Astrocyte of the spinal cord (primary cell): ENCODE measurements at regions not wholly inside any gene's neighbourhood (a gene's known extent, or its start where the extent isn't known, plus 50 kb on each side); places are given as distances from the start of the nearest gene placed in this dataset.

ENCODE experiments used
- DNase-seq: peaks from one replicate; pipeline ENCODE4 v3.0.0; 2011; ENCODE audit warnings: low read depth, low spot score
- H3K4me3 ChIP-seq: 2 replicates; pipeline ENCODE4 v1.5.1; 2011; ENCODE audit warnings: low read depth, mild to moderate bottlenecking, low read length, moderate library complexity
- in situ Hi-C: cut with HindIII; loops from 2 replicates; pipeline ENCODE4 v1.10.0; 2017; ENCODE audit warnings: low sequenced_read_pairs
- TF ChIP-seq, protein P1 (sequence below): IDR thresholded peaks from 2 replicates; pipeline ENCODE4 v1.5.1; 2012; ENCODE audit warnings: low read depth, mild to moderate bottlenecking, low read length, inconsistent platforms

DNA sequence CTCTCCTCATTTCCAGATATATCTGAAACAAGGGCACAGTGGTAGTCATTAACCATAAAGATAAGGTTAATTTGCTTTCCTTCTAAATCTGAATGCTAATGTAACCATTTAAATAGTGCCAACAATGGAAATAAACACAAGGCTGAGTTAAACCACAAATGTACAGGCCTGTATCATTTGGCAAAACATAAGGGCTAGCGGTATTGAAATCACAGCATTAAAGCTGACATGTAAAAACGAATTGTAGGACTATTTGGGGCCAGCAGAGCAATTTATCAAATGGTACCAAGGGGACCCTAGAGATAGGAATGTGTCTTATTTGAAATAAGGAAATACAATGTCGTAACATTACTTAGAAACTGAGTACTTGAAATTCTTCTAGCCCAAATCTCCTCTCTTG, 247.5 kb upstream of the RPS23 start:
- no peak overlapping the region for H3K4me3 ChIP-seq
- in situ Hi-C loops: no loop called here
- TF ChIP-seq, protein P1, sequence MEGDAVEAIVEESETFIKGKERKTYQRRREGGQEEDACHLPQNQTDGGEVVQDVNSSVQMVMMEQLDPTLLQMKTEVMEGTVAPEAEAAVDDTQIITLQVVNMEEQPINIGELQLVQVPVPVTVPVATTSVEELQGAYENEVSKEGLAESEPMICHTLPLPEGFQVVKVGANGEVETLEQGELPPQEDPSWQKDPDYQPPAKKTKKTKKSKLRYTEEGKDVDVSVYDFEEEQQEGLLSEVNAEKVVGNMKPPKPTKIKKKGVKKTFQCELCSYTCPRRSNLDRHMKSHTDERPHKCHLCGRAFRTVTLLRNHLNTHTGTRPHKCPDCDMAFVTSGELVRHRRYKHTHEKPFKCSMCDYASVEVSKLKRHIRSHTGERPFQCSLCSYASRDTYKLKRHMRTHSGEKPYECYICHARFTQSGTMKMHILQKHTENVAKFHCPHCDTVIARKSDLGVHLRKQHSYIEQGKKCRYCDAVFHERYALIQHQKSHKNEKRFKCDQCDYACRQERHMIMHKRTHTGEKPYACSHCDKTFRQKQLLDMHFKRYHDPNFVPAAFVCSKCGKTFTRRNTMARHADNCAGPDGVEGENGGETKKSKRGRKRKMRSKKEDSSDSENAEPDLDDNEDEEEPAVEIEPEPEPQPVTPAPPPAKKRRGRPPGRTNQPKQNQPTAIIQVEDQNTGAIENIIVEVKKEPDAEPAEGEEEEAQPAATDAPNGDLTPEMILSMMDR: no peak
- DNase-seq: peak; percentile 22

DNA sequence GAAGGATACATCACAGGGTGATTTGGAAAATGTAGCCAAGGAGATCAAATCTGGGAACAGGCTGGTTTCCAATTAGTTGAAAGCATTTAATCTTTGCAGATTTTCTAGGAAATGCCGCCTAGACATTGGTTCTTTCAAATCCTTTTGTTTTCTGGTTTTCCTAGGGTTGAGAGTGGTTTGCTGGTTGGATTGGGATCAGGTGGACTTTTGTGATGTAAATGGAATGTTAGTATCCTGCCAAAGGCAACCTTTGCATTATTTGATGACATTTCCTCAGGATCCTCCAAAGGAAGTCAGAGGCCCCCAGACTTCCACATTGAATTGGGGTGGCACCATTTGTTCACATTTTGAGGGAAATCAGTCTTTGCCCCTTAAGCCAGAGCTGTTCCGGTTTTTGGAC, 245.5 kb upstream of the RPS23 start:
- TF ChIP-seq, protein P1: no peak
- in situ Hi-C loops: no loop called here
- no peak for DNase-seq
- no peak overlapping the region for H3K4me3 ChIP-seq

DNA sequence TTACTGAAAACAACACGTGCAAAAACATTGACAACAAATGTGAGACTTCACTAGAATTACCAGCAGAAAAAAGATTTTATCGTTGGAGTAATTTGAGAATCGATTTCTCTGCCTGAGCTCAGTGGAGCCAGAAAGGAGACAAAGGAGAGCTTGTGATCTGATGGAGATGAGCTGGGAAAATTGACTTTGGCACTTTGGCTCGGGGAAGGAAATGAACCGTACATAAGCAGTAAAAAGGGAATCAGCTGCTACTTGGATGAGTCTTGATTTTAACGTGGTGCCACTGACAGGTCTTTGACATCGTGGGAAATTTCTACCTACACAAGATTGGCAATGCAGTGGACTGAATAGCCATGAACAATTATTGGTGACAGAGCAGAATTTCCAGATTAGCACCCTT, 244.7 kb upstream of the RPS23 start:
- in situ Hi-C loops: no loop called here
- no peak for DNase-seq
- H3K4me3 ChIP-seq: no peak overlapping the region
- TF ChIP-seq, protein P1: no peak

DNA sequence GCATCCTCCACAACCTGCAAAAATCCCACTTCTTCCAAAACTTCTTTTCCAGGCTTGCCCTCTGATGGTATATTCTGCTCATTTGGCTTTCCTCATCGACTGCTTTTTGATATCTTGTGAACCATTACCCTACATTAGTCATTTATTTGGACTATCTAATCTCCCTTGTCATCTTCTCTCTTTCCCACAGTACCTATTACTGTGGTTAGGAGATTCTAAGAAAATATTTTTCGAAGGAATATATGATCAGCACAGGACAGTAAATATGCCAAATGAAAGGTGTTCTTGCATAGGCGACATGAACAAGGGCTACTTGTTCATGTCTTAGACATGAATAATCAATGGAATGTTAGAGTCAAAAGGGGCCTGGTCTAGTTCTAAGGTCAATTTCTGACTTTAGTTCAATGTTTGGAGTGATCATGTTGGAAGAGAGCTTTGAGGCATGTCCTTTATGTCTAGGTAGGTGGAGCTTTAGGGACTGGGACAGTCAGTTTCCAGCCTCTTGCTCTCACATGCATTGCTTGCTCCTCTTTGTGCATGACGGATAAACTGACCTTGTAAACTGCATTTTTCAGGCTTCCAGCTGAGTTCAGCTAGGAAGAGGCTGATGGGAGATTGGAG, 243.4 kb upstream of the RPS23 start:
- H3K4me3 ChIP-seq: no peak overlapping the region
- no peak for DNase-seq
- TF ChIP-seq, protein P1: no peak
- in situ Hi-C loops: no loop called here

DNA sequence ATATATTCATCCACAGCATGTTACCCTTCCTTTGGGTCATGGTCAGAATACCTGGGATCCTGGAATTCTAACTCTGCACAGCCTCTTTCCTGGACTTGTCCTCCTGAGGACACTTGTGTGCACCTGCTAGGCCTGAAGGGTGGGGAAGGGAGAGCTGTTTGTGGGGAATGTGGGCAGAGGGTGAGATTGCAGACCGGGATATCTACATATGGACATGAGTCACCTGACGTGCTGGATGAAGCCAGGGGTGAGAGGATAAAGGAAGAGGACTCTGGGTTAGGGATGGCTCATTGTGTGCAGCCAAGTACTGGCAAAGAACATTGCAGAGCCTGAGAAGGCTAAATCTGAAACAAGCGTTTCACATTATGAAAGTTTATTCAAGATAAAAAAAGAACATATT, 241.4 kb upstream of the RPS23 start:
- TF ChIP-seq, protein P1: no peak
- DNase-seq: no peak
- in situ Hi-C loops: no loop called here
- H3K4me3 ChIP-seq: no peak overlapping the region

DNA sequence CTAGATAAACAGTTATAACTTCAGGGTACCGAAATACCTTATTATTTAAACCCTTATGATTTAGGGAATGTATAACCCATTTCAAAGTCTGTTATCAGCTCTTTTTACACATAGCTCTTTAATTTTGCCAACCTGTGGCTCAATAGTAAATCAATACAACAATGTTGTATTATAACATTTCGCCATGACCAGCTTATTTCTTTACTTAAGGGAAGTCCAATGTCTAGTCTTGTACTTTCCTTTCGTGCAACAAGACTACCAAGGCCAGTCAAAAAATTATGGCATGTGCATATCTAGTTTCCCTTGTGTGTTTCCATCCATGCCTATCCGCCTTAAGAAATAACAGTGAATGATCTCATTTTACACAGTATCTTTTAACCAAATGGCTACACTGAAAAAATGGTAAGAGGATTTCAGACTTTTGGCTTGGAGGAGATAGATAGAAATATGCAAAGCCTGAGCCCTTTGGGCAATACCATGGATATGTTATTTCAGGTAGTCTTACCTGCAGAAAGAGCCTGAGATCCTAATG, 239.5 kb upstream of the RPS23 start:
- no peak for DNase-seq
- no peak overlapping the region for H3K4me3 ChIP-seq
- in situ Hi-C loops: no loop called here
- TF ChIP-seq, protein P1: no peak

DNA sequence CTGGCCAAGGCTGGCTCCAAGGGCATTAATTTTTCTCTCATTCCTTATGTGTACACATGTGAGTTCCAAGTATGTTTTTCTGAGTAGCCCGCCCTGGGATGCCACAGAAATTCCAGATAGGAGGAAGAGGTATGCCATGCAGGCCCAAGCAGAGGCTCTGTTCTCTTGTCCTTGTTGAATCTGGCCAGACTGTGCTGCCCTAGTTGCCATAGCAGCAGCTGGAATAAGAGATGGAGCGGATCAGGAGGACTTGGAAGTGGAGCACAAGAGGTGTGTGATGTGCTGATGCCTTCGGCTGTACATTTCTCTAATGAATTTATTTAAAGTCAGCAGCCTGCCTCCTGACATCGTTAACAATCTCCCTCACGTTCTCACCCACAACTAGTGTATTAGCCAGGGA, 235.6 kb upstream of the RPS23 start:
- in situ Hi-C loops: no loop called here
- H3K4me3 ChIP-seq: no peak overlapping the region
- TF ChIP-seq, protein P1: no peak
- DNase-seq: no peak
